GM04504 (cell line): ENCODE measurements at regions not wholly inside any gene's neighbourhood (a gene's known extent, or its start where the extent isn't known, plus 50 kb on each side); places are given as distances from the start of the nearest gene placed in this dataset.
"Not testable (repeated sequence)": the region's sequence is repeated elsewhere in the genome, so short reads cannot be mapped to it uniquely, and the experiment has no call there.

Source experiments
- DNase-seq: peaks from one replicate; pipeline ENCODE4 v3.0.0-alpha.2; 2012; ENCODE audit warnings: low read depth

DNA sequence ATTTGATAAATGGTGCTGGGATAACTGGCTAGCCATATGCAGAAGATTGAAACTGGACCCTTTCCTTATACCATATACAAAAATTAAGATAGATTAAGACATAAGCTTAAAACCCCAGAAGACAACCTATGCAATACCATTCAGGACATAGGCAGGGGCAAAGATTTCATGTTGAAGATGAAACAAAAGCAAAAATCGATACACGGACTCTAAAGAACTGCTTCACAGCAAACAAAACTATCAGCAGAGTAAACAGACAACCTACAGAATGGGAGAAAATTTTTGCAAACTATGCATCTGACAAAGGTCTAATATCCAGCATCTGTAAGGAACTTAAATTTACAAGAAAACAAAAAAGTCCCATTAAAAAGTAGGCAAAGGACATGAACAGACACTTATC is 255.9 kb downstream of the TINAG start:
- not testable (repeated sequence) for DNase-seq

DNA sequence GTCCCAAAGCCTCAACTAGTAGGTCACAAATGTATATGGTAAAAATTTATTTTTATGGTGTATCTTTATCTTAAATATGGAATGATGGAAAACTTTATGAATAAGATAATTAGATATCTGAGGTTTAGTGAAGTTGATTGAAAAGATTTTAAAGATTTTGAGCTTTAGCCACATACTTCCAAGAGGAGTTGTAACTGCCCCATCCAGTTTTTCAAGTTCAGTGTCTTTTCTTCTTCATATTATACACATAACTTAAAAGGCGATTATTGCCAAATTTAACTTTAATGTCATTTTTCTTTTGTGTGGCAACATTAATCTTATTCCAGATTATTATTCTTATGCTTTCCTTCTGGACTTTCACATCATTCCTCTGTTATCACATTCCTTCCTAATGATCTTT is 266.4 kb downstream of the TINAG start:
- DNase-seq, result no peak

DNA sequence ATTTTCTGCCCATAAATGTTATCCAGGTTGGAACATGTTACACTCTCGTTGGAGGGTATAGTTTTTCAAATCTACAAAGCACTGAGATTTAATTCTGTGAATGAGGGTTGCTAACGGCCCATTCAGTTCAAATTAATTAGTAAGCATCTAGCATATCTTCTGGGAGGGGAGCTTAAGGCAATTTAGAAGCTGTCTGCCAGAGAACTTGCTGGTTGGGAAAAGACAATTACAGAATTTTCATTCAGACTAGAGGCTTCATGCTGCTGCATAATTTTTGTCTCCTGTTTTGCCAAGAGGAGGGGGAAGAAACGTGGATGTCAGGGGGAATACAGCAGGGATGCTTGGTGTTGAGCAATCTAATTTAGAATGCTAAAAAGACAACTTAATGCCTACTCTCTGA is 268.3 kb upstream of the FAM83B start:
- DNase-seq, result no peak

DNA sequence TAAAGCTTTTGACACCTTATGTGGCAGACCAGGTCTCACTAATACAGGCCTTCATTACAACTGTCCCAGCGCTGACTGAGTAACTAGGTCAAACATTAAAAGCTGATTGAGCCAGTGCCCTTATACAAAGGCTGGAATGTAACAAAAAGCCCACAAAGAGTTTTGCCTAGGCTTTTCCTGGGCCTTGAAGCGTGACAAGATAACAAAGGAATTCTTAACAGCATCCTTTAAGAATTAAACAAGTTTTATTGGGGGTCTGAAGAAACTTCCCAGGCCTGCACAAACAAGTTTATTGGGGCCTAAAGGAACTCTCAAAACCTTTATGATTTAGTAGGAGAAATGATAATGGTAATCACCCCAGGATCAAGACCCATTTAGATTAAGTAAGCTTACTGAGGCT is 267.6 kb upstream of the FAM83B start:
- DNase-seq, result no peak

DNA sequence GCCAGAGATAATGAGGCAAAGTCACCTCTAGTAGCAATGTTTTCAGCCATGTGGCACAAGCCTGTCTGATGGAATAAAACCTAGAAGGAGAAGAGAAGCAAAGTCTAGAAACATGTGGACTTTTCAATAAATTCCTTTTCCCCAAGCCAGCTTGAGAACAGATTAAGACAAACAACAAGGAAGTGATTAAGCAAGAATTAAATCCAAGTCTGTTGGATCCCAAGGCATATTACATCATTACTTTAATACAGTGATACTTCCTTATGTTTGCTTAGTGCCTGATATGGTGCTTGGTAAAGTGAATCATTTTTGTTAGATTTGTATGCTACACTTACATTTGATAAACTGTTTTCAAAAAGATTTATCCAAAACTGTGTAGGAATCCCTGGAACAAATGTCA is 260.3 kb upstream of the FAM83B start:
- DNase-seq, result peak; percentile 38

DNA sequence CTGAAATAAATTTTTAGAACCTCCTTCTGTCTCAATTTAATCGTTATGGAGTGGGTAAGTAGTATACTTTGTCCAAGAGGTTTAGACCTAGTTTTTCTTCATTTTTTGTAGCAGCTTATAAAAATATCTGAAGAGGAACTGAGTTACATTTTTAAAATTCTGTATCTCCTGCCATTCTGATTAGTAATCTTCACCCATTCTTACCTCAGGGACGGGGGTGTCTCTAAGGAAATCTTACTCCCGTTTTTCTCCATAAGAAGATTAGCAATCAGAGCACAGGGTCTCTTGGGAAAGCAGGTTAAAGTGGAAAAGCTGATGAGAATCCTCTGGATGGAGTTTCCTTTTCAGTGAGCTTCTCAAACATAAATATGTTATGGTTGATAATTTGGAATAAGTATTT is 259.3 kb upstream of the FAM83B start:
- no peak for DNase-seq

DNA sequence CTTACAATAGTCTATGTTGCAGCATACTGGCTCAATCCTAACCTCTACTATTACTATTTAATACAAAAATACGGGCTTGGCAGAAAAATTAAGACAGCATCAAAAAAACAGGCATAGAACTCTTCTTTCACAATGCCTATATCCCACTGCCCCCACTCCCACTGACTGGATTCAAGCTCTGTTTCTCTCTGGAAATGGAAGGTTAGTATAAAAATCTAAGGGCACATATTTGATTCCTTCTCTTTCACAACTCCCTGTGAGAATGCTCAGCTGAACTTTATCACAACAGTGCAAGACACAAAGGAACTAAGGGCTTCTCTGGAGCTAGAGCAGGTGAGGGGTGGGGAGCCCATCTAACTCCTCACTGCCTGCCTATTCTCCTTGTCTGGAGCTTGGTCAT is 258.4 kb upstream of the FAM83B start:
- no peak for DNase-seq

DNA sequence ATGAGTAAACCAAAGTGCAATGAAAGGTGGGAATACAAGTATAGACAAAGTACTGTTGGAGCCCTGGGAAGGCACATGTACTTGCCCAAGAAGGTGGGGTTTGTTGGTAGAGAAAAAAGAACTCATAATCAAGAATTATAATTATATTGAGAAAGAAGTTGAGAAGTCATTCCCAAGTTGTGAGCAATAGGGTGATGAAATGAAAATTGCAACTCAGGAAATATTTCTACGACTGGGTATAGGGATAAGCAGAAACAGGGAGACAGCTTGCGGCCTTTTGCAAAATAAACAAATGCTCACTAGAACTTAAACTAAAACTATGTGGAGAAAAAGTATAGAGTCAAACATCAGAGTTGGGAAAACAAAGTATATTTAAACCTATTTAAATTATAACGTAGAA is 250.7 kb upstream of the FAM83B start:
- peak; percentile 17 for DNase-seq

DNA sequence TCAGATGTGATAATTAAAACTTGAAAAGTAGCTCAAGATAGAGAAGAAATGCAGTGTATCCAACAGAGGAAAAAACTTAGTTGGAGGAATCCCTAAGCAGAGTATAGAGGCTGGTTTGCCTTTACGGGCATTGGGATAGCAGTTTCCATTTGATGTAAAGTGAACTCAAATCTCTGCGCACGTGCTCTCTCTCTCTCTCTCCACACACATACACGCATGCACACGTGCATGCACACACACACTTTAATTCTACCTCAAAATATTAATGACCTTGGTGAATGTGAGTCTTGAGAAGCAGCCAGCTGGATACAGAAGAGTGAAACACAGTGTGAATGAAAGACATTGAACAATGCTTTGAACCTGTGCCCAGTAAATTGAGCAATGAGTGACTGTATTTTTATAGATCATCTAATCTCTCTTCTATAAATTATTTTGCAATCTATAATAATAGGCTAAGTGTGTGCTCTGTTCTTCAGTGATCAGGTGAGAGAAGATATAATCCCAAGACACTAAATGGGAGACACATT is 247.7 kb upstream of the FAM83B start:
- no peak for DNase-seq

DNA sequence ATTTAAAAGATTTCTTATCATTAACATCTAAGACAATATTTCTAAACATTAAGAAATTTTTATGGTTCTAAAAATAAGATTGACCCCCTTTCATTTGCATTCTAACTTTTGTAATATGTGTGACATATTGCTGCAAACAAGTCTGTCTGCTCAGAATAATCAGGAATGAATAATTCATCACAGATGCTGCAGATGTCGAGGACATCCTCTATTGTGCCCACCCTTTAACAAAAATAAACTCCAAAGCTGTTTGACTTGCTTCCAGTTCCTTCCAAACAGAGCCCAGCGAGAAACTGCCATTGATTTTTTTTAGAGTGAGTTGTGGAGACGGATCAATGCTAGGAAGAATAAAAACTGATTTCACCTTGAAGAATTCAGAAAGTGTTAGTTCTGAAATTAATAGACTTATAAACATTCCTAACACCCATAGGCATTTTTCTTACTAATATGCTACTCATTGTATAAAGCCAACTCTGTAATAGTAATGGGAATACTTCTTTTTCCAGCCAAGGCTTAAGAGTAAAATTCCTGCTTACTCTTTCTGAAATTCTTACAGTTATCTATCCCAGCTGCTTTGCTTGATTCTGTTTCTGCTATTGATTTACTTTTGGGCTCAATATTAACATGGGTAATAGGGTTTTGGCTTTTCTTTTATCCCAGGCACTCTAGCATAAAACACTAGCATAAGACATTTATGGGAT is 244.8 kb upstream of the FAM83B start:
- DNase-seq, result no peak

DNA sequence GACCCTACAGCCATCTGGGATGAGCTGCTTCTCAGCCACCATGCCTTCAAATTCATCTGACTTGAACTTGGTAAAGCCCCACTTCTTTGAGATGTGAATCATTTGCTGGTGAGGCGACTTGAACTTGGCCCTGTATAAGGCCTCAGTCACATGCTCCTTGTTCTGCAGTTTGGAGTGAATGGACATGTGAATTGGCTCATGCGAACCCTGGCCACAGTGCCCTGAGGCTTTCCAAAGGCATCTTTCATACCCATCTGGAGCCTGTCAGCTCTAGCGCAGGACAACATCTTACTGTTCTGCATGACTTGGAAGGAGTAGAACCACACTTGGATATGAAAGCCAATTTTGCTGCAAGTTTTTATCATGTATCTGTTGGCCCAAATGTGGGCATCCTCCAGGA is 244.0 kb upstream of the FAM83B start:
- DNase-seq, result no peak

DNA sequence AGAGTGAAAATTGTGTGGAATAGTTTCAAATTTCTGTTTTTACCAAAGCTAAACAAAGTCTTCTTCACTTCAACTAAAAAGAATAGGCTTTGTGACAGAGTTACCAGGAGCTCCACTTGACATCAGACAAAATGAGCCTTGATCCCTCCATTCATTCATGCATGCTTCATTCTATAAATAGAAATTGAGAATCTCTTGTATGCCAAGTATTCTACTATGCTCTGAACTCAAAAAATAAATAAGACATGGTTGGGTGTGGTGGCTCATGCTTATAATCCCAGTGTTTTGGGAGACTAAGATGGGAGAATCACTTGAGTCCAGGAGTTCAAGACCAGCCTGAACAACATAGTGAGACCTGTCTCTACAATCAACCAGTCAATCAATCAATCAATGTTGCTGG is 236.6 kb upstream of the FAM83B start:
- no peak for DNase-seq

DNA sequence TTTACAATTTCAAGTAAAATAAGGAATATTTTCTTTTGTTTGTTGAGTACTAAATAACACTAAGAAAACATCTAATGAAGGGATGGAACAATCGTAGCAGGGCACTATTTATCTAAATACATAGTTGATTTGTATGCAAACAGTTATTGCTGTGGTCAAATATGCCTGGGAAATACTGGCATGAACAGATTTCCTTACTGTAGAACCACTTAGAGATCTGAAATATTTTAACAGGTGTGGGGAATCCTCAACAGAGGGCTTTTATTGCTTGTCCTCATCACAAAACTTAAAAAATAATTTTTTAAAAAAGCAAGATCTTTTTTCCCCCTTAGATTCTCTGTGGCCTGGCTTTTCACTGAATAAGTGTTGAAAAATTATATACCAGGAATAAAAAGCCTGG is 233.0 kb upstream of the FAM83B start:
- no peak for DNase-seq

DNA sequence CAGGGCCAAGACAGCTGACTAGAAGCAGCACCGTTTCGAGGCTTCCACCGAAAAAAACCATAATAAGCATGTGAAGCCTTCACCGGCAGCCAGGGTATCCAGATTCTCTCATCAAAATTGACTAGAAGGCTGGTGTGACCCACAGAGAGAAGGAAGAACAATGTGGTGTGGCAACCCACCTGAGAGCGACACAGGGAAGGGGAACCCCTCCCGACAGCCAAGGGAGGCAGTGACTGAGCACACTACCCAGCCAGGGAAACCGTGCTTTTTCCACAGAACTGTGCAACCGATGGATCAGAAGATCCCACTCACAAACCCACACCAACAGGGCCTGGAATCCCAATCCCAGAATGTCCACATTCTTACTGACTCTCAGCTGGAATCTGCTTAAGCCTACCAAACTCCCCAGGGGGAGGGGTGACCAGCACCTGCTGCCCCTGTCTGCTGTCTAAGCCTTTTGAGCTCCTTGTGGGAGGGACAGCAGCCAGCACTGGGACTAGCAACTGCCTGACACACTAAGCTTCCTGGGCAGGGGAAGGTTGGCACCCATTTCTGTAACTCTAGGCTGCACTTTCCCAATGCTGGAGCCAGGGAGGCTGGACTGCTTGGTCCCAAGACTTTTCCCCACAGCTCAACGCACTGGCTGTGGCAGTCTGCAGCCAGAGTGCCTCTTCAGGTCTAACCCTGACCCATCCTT is 231.9 kb upstream of the FAM83B start:
- no peak for DNase-seq

DNA sequence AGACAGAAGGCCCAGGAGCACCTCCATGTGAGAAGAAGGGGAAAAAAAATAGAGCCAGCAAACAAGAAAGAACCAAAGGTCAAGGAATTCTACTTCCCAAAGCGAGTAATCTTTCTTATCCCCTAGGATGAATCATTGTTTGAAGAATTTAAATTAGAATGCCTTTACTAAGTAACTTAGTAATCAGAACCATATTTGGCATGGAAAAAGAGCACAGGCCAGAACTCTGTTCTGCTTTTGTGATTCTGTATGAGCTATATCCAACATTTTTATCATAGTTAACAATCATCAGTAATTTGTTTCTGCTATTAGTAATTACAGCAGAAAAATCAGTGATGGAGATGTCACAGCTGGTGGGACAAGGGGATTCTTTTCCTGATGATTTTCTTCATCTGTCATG is 228.8 kb upstream of the FAM83B start:
- peak; percentile 54 for DNase-seq

DNA sequence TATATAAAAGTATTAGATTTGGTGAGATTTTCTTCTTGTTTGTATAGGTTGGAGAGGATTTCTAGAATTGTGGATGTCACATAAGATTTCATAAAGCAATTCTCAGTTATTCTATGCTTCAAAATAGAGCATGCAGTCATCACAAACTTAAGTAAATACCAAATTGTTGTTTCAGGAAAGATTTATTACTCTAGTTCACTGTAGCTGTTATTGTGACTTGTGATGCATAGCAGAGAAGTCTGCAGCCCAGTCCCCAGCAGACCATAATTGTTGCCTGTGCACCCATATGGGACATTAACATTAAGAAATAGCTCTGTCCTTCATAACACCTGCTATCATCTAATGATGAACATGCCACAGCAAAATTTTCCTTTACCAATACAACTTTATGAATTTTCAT is 228.0 kb upstream of the FAM83B start:
- DNase-seq, result no peak

DNA sequence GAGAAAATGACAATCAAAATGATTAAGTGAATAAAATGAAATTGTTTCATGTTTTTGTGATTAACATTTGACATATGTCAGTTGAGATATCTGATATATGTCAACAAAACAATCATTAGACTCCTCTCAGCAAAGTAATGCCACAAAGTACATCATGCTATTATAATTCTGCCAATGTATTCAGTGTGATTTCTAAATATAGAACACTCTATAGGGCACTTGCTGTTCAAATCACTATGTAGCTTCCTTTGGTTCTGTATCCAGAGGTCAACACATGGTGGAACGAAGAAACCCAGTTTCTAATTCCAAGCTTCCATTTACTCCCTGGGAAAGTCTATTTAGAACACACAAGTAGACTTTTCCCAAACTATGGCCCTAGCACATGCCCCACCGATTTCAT is 227.5 kb upstream of the FAM83B start:
- DNase-seq, result no peak

DNA sequence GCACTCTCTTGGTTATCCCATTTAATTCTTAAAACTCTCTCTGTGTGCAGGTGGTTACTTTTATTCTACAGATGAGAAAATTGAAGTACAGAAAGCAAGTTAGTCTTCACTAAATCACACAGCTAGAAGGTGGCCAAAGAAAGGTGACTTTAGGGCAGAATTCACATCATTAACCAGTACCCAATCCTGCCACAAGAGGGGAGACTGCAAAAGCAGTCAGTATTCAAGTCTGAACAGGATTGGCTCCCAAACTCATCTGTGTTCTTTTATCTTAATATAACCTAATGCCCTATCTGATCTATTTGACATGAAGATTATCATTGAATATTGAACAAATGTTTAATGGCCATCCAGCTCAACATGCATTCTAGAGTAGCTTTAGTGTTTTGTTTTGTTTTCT is 225.3 kb upstream of the FAM83B start:
- DNase-seq, result no peak

DNA sequence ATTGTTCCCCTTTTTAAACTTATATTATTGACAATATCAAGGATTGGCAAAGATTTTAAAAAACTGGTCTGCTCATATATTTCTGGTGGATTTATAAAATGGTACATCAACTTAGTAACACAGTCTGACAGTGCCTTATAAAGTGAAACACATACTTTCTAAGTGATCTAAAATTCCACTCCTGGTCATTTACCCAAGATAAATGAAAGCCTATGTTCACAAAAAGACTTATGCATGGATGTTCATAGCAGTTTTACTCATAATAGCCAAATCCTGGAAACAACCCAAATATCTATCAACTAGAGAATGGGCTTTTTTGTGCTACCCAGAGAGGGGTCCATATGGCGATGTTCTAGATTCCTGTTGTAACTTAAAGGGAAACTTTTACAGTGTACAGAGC is 222.4 kb upstream of the FAM83B start:
- DNase-seq, result no peak

DNA sequence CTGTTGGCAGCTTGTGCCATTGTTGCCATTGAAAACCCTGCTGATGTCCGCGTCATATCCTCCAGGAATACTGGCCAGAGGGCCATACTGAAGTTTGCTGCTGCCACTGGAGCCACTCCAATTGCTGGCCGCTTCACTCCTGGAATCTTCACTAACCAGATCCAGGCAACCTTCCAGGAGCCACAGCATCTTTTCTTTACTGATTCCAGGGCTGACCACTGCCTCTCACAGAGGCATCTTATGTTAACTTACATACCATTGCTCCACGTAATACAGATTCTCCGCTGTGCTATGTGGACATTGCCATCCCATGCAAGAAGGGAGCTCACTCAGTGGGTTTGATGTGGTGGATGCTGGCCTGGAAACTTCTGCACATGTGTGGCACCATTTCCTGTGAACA is 221.8 kb upstream of the FAM83B start:
- no peak for DNase-seq

DNA sequence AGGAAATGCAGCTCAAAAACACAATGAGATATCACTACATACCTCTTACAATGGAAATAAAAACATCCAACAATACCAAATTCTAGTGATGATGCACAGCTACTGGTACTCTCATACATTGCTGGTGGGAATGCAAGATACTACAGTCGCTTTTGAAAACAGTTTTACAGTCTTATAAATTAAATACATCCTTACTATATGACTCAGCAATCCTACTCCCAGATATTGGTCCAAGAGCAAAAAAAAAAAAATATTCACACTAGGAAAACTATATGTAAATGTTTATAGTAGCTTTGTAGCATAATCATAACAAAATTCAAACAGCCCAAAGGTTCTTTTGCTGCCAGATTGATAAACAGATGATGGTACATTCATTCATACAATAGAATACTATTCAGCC is 217.4 kb upstream of the FAM83B start:
- DNase-seq, result no peak

DNA sequence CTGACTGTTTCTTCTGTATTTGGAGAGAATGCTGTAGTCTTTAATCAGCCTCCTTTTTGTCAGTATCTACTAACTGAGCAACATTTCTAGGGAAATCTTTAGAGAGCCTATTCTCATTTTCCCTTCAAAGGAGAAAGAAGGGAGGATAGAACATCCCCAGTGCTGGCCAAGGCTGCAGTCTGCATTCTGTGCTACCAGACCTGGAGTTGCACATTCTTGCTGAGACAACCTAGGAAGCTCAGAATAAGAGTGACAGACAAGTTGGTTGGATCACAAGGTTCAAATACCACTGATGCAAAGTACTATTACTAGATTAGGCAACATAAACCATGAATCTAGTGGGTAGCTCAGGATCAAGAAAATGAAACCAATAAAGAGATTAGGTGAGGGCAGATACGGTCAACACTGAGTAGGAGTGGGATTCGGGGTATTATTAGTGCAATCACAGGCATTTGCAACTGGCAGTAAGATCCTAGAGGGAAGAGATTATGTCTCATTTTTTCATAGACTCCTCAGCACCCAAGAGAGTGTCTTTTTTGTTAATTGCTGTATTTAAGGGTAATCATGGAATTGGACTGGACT is 213.5 kb upstream of the FAM83B start:
- no peak for DNase-seq

DNA sequence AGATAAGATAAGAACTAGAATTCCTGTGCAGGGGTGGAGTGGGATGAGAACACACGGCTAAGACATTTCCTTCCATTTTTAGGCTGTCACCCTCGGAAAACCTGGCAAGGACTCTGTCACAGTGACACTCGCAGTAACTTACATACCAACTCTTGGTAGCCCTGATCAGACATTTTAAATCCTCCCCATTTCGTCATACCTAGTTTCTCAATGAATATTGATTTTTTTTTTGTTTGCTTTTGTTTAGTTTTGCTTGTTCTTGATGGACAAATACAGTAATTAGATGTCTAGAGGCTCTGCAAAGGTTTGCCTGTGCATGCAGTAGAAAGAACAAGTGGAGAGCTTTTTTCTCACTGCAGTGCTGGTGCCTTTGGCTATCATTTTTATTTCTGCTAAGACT is 213.0 kb upstream of the FAM83B start:
- no peak for DNase-seq

DNA sequence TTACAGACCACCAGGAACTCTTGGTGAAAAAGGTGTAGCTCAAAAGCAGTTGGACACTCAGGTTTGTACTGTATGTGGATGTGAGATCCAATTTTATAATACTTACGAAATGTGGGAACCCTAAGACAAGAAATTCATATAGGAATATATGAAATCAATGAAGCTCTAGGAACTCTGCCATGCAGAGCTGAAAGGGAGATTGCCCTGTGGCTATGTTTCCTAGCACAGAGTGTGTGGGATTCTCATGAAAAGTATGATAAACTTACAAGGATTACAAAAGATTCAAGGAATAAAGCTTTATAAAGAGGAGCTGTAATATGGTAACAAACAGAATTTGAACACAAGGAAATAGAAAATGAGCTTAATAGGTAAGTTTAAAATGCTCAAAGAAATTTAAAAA is 205.7 kb upstream of the FAM83B start:
- DNase-seq, result no peak
